Stimulated activated naive CD8-positive, alpha-beta T cell treated with anti-CD3 and anti-CD28 coated beads, Interleukin-15, Interleukin-2, amounts not matched to agents 100 ng/mL and 50 ng/mL, for 24 hours (primary cell): ENCODE measurements at regions not wholly inside any gene's neighbourhood (a gene's known extent, or its start where the extent isn't known, plus 50 kb on each side); places are given as distances from the start of the nearest gene placed in this dataset.

Experiments used
- H3K27ac Mint-ChIP-seq: one replicate; pipeline ENCODE4 v1.8.0; 2021; ENCODE audit warnings: mild to moderate bottlenecking, mixed read lengths
- H3K27me3 Mint-ChIP-seq: one replicate; pipeline ENCODE4 v1.8.0; 2021; ENCODE audit warnings: mixed read lengths
- H3K36me3 Mint-ChIP-seq: one replicate; pipeline ENCODE4 v1.8.0; 2021; ENCODE audit warnings: low read depth, mixed read lengths
- H3K4me1 Mint-ChIP-seq: one replicate; pipeline ENCODE4 v1.8.0; 2021; ENCODE audit warnings: low read depth, mixed read lengths
- H3K4me3 Mint-ChIP-seq: one replicate; pipeline ENCODE4 v1.8.0; 2021; ENCODE audit warnings: mild to moderate bottlenecking, mixed read lengths
- H3K9me3 Mint-ChIP-seq: one replicate; pipeline ENCODE4 v1.8.0; 2021; ENCODE audit warnings: mixed read lengths

GRCh38 chr2:34578641-34579040 is 979.5 kb upstream of the FAM98A start:
- Mint-ChIP-seq H3K9me3 (peaks cover 4% of the 10 kb centered on the region), H3K36me3 (no peaks in the 10 kb centered on the region), H3K4me3 (no peak overlapping the region), H3K27me3 (no peaks in the 10 kb centered on the region), H3K4me1 (no peaks in the 10 kb centered on the region), H3K27ac (no peak overlapping the region)

DNA sequence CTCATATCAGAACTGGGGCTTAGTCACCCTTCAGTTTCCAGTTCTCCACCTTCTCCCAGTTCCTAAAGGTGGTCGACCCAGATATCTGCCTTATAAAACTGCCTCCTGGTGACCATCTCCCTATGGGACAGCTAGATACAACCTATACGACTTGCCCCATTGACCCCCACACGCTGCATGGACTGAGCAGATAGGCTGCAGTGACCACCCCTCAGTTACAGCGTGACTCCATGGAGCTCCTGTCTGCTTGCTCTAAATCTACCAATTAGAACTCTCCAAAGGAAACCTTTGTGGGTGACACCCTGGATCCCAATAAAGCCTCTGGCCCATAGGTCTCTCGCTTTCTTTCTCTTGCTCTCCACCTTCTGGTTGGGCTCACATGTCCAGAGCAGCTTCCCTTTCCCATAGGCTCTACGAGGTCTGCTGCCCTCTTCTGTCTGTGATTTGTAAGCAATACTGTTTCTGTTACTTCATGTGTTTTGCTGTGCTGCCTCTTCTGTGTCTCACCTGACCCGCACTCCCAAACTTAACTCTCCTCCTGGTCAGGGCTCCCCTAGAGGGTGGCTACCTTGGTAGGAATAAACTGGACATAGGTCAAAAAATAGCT is 971.3 kb upstream of the FAM98A start:
- Mint-ChIP-seq H3K27ac (no peak overlapping the region), H3K4me1 (no peaks in the 10 kb centered on the region), H3K4me3 (no peak overlapping the region)

DNA sequence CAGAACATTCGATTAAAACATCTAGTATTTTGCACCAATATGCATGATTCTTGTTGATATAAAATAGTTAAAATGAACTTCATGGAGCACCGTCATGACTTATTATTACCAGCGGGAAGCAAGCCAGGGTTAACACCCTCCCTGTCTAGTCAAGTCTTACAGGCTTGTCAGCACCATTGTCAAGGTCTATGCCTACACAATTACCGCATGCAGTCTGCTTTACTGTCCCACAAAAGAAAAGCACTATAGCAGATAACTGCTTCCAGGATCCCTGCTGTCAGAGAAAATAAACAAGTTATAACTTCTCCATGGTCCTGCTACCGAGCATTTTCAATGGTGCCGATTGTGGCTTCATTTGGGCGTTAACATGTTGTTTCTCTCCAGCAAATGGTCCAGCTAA is 968.0 kb upstream of the FAM98A start:
- Mint-ChIP-seq H3K4me1 (no peaks in the 10 kb centered on the region), H3K27ac (no peak overlapping the region), H3K36me3 (no peaks in the 10 kb centered on the region), H3K4me3 (no peak overlapping the region), H3K27me3 (no peaks in the 10 kb centered on the region), H3K9me3 (peaks cover 13% of the 10 kb centered on the region)

More for the DNA sequence above, 971.3 kb upstream of the FAM98A start:
- H3K36me3 Mint-ChIP-seq: no peaks in the 10 kb centered on the region
- peaks cover 13% of the 10 kb centered on the region for H3K9me3 Mint-ChIP-seq
- H3K27me3 Mint-ChIP-seq: no peaks in the 10 kb centered on the region

DNA sequence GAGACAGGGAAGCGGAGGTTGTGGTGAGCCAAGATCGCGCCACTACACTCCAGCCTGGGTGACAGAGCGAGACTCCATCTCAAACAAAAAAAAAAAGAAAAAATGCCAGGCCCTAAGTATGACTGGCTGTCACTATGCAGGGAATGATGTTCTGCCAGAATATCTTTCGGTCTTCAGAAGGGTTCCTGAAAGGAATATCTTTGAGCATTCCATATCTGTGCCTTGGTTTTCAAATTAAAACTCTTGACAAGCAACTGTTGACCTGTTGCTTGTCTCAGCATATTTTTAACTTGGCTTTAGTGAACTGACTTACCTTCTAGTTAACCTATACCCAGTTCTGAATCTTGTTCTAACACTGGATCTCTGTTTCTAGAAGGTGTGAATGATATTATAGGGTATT is 953.2 kb upstream of the FAM98A start:
- H3K4me1 Mint-ChIP-seq: no peaks in the 10 kb centered on the region
- no peaks in the 10 kb centered on the region for H3K27me3 Mint-ChIP-seq
- H3K36me3 Mint-ChIP-seq: no peaks in the 10 kb centered on the region
- H3K27ac Mint-ChIP-seq: no peak overlapping the region
- no peak overlapping the region for H3K4me3 Mint-ChIP-seq
- peaks cover 7% of the 10 kb centered on the region for H3K9me3 Mint-ChIP-seq

DNA sequence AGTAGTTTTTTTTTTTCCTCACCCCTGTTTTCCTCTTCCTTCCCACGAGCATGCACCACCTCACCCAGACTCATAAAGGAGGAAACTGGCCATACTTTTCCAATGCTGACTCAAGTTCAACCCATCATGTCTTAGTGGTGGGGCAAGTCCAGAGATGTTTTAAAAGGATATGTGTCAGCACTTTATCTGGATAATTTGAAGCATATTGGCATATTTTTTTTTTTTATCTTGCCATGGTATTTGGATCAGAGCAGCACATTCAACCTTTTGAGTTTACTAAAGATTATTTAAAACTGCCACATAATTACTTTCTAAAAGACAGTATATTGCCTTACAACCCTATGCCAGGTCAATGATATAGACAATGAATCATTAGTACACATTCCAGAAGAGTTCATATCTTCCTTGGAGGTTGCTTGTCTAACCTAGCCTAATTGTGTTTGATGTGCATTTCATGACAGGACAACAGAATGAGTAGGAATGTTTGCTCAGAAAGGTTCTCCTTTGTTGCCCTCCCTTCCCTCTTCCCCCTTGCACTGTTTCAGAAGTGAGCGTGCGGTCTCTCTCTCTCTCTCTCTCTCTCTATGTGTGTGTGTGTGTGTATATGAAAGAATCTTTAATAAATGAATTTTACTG is 950.7 kb upstream of the FAM98A start:
- Mint-ChIP-seq H3K27me3 (no peaks in the 10 kb centered on the region), H3K36me3 (no peaks in the 10 kb centered on the region), H3K27ac (no peak overlapping the region), H3K9me3 (peaks cover 9% of the 10 kb centered on the region), H3K4me1 (no peaks in the 10 kb centered on the region), H3K4me3 (no peak overlapping the region)

DNA sequence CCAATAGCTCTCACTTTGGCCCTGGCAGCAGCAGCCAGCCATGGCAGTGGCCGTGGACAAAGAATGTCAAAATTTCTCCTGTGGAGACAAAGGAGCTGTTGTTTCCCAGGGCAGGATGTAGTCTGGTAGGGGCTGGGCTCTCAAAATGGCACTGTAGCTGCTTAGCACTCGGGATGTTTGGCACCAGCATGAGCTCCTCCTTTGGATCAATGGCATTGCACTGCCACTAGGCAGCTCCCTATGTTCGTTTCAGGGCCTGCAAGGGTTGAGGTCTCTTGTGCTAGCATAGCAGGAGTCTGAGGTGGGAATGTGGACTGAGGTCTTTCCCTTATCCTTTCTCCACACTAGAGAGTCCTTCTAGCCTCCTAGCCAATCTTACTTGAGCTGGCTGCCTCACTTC is 948.8 kb upstream of the FAM98A start:
- H3K27ac Mint-ChIP-seq: no peak overlapping the region
- H3K4me1 Mint-ChIP-seq: no peaks in the 10 kb centered on the region
- H3K27me3 Mint-ChIP-seq: no peaks in the 10 kb centered on the region
- peaks cover 18% of the 10 kb centered on the region for H3K9me3 Mint-ChIP-seq
- H3K4me3 Mint-ChIP-seq: no peak overlapping the region
- no peaks in the 10 kb centered on the region for H3K36me3 Mint-ChIP-seq

DNA sequence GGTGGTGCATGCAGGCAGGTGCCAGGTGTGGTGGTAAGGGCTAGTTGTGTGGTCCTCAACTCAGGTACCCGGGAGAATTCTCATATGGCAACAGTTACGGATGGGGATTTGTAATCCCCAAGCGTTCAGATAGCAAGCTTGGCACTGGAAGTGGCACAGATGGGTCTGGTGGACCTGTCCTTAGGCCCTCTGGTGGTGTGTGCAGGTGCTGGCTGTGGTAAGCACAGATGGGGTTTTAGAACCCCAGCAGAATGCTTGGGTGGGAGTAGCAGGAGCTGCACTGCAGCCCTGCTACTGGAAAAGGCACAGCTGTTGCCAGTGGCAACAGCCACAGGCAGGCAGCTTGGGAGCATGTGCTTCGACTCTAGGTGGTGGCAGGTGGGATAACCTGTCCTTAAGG is 948.2 kb upstream of the FAM98A start:
- no peaks in the 10 kb centered on the region for H3K36me3 Mint-ChIP-seq
- no peaks in the 10 kb centered on the region for H3K4me1 Mint-ChIP-seq
- H3K4me3 Mint-ChIP-seq: no peak overlapping the region
- H3K27ac Mint-ChIP-seq: no peak overlapping the region
- peaks cover 22% of the 10 kb centered on the region for H3K9me3 Mint-ChIP-seq
- H3K27me3 Mint-ChIP-seq: no peaks in the 10 kb centered on the region

- peaks cover 27% of the 10 kb centered on the region for H3K9me3 Mint-ChIP-seq
- no peaks in the 10 kb centered on the region for H3K27me3 Mint-ChIP-seq
- no peaks in the 10 kb centered on the region for H3K4me1 Mint-ChIP-seq
- no peak overlapping the region for H3K4me3 Mint-ChIP-seq
- no peaks in the 10 kb centered on the region for H3K36me3 Mint-ChIP-seq
- no peak overlapping the region for H3K27ac Mint-ChIP-seq
Measured at GRCh38 chr2:34545486-34546136, 946.5 kb upstream of the FAM98A start.

DNA sequence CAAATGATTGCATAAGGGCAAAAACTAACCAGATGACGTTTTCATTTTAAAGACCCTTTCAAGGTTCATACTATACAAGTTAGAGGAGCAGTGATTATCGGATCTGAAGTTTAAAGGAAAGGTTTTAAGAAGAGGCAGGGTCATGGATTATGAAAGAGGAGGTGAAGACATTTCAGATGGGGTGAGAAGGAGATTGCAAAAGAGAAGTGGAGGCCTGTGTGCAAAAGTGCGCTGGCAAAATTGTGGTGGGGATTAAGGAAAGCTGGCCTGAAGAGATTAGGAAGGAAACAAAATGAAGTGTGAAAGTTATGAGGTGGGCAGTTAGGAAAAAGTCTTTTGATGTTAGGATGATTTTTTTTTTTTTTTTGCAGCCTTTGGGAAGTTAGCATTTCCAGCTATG is 935.7 kb upstream of the FAM98A start:
- Mint-ChIP-seq H3K27me3 (no peaks in the 10 kb centered on the region), H3K9me3 (peaks cover 13% of the 10 kb centered on the region), H3K27ac (no peak overlapping the region), H3K4me1 (no peaks in the 10 kb centered on the region), H3K36me3 (no peaks in the 10 kb centered on the region), H3K4me3 (no peak overlapping the region)

- Mint-ChIP-seq H3K27me3 (no peaks in the 10 kb centered on the region), H3K27ac (no peak overlapping the region), H3K4me3 (no peak overlapping the region), H3K36me3 (no peaks in the 10 kb centered on the region), H3K4me1 (no peaks in the 10 kb centered on the region), H3K9me3 (peaks cover 12% of the 10 kb centered on the region)
Measured at GRCh38 chr2:34534341-34534740, 935.2 kb upstream of the FAM98A start.

- Mint-ChIP-seq H3K4me3 (no peak overlapping the region), H3K27me3 (no peaks in the 10 kb centered on the region), H3K4me1 (no peaks in the 10 kb centered on the region), H3K36me3 (no peaks in the 10 kb centered on the region), H3K9me3 (peaks cover 6% of the 10 kb centered on the region), H3K27ac (no peak overlapping the region)
Measured at GRCh38 chr2:34533585-34534183, 934.6 kb upstream of the FAM98A start.

DNA sequence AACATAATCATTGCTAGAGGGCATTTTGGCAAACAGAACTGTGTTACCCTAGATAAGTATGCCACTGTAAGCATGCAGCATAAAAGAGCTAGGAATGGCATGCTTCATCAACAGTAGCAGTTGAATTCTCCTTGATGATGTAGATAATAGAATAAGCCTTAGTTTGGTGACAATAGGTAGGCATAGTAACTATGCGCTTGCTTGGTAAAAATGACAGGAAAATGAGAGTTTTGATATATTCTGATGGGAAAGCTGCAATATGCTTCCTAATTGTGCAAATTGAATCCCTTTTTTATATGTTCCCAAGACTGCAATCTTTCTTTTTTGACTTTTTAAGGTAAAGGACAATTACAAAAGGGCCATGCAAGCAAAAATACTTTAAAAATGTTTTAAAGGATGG is 930.9 kb upstream of the FAM98A start:
- no peaks in the 10 kb centered on the region for H3K27me3 Mint-ChIP-seq
- no peak overlapping the region for H3K4me3 Mint-ChIP-seq
- no peaks in the 10 kb centered on the region for H3K4me1 Mint-ChIP-seq
- peaks cover 7% of the 10 kb centered on the region for H3K9me3 Mint-ChIP-seq
- no peak overlapping the region for H3K27ac Mint-ChIP-seq
- H3K36me3 Mint-ChIP-seq: no peaks in the 10 kb centered on the region

DNA sequence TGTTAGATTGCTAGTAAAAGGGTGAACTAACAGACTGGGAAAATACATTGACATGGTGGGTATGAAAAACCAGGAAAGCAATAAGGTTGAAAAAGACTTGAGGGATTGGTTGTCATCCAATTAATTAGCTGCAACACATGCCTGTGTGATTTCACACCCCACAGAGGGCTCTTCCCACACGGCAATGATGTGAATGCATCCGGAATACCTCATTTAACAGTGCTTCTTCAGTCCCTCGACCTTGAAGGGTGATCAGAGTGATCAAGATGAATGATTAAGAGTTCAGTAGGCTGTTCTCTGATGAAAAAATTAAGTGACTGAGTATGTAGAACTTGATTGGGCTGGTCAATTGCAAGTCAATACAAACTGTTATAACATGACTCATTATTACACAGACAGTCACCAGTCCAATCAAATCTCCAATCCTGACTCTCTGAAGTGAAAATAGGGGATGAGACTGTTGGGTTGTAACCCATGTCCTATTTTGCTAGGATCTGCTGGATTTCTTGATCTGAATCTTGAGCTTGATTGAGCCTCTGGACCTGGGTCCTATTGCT is 924.9 kb upstream of the FAM98A start:
- H3K9me3 Mint-ChIP-seq: peaks cover 7% of the 10 kb centered on the region
- H3K27ac Mint-ChIP-seq: no peak overlapping the region
- H3K27me3 Mint-ChIP-seq: no peaks in the 10 kb centered on the region
- H3K36me3 Mint-ChIP-seq: no peaks in the 10 kb centered on the region
- H3K4me3 Mint-ChIP-seq: no peak overlapping the region
- H3K4me1 Mint-ChIP-seq: no peaks in the 10 kb centered on the region

- Mint-ChIP-seq H3K4me1 (no peaks in the 10 kb centered on the region), H3K27ac (no peak overlapping the region), H3K9me3 (no peaks in the 10 kb centered on the region), H3K4me3 (no peak overlapping the region), H3K36me3 (no peaks in the 10 kb centered on the region), H3K27me3 (no peaks in the 10 kb centered on the region)
Measured at GRCh38 chr2:34519659-34520058, 920.6 kb upstream of the FAM98A start.

DNA sequence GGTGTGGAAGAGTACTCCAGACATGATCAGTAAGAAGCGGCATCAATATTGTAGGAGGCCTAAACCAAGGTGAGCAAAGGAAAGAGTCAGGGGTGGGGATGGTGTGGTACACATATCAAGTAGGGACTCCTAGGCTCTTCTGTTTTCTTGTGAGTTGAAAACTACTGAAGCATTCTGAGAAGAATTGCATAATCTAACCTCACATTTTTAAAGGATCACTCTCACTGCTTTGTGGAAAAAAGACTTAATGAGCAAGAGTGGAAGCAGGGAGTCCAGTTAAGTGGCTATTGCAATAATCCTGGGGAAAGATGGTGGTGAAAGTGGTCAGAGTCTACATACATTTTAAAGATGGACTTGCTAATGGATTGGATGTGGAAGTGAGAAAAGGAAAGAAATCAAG is 899.5 kb upstream of the FAM98A start:
- H3K4me3 Mint-ChIP-seq: no peak overlapping the region
- H3K27ac Mint-ChIP-seq: no peak overlapping the region
- H3K4me1 Mint-ChIP-seq: no peaks in the 10 kb centered on the region
- no peaks in the 10 kb centered on the region for H3K9me3 Mint-ChIP-seq
- no peaks in the 10 kb centered on the region for H3K36me3 Mint-ChIP-seq
- H3K27me3 Mint-ChIP-seq: no peaks in the 10 kb centered on the region
